Raji (cell line): ENCODE measurements at regions not wholly inside any gene's neighbourhood (a gene's known extent, or its start where the extent isn't known, plus 50 kb on each side); places are given as distances from the start of the nearest gene placed in this dataset.

Experiments
- POLR2A ChIP-seq: IDR thresholded peaks from 2 replicates; pipeline ENCODE4 v1.6.1; 2011; ENCODE audit warnings: low read depth, low read length, control low read depth; ENCODE audit not compliant: insufficient read depth

DNA sequence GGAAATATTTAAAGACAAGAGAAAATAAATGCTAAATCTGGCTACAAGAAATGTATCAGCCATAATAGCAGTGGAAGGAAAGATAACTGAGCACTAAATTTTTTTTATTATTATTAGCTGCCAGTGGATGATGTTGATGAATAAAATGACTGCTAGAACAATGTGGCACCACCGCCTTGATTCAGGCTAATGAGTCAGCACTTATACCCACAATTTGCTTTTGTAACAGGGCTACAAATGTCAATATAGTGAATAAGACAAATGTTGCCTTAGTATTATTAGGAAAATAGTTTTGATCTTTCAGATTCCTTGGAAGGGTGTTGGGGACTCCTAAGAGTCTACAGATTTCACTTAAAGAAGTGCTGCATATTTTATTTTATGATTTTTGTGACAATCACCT, 555.2 kb upstream of the GRAMD2B start:
- no peak for TF ChIP-seq POLR2A

DNA sequence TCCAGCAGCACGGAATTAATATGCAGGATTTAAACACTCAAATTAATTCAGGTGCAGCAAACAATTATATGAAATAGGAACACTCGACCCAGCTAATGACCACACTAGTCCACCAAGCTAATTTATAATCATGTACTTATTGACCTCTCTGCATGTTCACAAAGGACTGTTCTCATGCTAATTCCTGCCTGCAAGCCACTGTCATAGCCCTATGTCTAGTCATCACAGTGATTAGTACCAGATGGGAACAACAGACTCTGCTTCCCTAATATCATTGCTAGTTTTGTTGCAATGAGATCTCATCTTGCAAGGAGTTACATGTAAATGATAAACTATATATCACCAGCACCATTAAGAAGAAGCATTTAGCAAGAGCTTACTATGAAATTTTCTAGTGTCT, 553.0 kb upstream of the GRAMD2B start:
- TF ChIP-seq POLR2A = no peak

GRCh38 chr5:125874057-125874456, 549.2 kb upstream of the GRAMD2B start:
- no peak for TF ChIP-seq POLR2A

DNA sequence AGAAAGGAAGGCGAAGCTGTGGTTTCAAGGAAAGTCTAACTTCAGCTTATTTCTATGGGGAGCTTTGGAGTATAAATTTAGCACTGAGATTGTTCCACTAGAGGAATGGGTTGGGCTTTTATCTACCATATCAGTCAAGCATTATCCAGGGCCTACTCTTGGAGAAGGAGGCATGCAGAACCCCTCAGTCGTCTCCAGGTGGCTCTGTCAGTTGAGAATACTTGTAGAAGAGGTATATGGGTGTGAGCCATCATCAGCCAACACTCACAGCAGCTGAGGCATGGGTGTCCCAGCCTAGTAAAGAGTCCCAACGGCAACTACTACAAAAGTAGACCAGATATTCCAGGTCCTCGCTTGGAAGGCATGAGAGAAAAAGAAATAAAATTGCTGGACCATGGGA, 548.5 kb upstream of the GRAMD2B start:
- TF ChIP-seq POLR2A = no peak

DNA sequence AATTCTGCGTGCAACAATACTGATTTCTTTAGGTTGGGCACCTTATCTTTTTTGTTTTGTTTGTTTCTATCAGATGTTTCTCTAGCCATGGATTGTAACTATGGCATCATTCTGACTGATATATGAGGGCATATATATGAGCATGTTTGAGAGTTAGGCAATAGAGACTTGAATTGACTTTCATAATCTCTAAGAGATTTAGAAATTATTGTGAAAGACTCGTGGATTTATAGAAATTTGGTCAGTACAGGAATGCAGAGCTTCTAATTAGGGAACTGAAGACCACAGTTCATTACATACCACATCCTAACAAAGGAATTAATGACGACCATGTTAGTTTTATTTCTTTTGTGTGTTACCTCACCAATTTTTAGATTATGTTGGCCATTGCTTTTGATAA, 546.0 kb upstream of the GRAMD2B start:
- no peak for TF ChIP-seq POLR2A

DNA sequence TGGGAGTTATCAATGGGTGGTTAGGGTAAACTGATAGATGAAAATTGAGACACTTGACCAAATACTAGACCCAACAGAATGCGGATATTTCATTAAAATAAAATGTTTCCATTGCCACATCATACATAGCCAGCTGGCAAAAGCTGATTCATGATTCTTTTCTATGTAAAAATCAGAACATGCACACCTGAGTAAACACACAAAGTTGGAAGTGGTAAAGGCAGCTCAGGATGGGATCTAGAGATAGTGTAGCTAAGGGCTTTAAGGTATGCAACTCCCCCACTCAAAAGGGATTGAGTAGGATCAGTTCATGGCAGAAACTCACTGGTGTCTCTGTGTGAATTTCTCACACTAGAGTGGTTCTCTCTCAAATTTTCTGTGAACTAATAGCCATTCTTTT, 541.1 kb upstream of the GRAMD2B start:
- TF ChIP-seq POLR2A = no peak

GRCh38 chr5:125883223-125883622, 540.0 kb upstream of the GRAMD2B start:
- TF ChIP-seq POLR2A = no peak

GRCh38 chr5:125888358-125888757, 534.9 kb upstream of the GRAMD2B start:
- no peak for TF ChIP-seq POLR2A

DNA sequence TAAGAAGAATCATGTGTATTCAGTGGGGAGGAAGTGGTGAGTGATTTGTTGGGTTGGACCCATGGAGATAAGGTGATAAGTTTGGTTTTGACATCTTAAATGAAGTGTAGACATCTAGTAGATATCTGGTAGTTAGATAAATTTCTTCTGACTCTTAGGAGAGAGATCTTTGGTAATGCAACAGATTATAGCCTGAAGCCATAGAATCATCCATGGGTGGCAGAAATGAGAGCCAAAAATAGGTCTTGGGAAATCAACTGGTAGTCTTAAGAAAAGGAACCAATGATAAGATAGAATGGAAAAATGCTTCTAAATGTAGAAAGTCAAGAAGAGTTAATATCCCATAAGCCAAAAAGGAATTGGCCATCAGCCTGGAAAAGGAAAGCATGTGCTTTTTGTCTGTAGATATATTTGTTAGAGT, 532.7 kb upstream of the GRAMD2B start:
- no peak for TF ChIP-seq POLR2A

DNA sequence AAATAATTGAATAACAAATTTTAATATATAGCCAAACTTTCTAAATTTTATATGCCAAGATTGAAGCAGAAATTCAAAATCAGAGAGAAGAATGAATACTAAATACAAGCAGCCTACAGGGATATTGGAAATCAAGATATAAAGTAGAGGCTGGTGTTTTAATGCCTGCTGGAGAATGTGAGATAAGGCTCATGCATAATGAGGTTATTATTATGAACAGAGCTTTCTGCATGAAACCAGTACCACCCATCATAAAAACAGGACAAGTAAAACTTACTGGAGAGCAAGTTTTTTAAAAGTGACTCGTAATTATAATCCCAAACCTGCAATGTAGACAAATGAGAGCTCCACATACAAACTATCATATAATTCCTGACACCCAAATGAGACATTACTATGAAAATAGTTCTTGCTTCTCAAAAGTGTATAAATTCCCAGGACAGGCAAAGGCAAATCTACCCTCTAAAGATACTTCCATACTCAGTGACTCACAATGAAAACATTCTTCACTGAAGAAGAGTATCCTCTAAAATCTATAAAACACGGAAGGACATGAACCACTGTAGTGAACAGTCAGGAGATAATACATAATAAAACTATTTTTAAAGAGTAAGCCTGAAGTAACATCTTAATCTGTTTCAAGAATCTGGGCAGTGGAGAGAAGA, 532.0 kb upstream of the GRAMD2B start:
- no peak for TF ChIP-seq POLR2A

GRCh38 chr5:125894383-125894782, 528.8 kb upstream of the GRAMD2B start:
- TF ChIP-seq POLR2A = no peak

DNA sequence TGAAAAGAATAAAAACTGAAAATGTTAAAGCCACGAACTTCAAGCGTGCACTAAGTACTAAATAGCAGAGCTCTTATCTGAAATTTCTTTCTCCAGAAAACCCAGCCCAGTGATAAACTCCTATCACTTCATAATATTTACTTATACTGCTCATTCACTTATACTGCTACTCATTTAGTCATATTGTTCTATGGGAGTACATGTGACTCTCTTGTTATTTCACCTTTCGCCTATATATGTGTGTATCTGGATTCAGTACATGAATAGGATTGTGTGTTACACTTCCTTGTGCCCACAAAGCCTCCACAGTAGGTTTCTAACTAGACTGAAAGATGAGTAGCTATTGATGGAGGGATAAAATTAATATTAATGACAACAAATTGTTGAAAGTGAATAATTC, 526.8 kb upstream of the GRAMD2B start:
- no peak for TF ChIP-seq POLR2A

DNA sequence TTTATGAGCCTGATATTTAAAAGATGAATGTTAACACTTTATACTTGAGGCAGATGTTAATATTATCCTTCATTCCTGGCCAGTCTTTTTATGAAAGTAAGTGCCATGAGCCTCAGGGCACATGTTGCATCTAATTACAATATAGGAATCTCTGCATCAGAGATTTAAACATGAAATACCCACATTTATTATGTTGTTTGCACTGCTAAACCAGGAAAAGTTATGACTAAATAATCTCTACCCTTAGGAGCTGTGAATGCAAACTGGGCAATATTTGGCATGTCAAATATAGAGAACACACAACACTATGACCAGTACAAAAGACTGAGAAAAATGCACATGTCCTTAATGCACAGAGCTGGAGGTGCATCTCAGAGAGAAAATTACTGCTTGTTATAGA, 526.1 kb upstream of the GRAMD2B start:
- no peak for TF ChIP-seq POLR2A

DNA sequence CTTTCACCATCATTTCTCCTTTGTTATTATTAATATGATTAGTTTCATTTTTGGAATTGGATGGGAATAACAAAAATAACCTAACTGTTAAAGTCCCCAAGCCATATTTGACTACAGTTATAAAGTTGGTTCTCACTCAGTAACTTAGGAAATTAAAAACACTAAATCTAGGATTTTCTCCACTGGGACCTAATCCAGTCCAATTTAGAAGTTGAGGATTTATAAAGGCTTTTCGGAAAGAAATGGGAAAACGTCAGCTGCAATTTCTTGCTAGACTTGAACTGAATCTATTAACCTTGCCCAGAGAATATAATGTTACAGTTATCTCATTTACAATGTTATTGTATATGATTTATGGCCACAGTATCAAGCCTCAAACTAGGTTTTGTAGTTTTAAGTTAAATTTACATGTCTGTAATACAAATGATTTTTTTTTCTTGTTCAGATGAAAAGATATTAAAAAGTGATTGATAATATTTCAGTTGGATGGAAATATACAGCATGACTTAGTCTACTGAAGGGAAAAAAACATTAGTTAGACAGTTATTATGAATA, 524.3 kb upstream of the GRAMD2B start:
- no peak for TF ChIP-seq POLR2A

DNA sequence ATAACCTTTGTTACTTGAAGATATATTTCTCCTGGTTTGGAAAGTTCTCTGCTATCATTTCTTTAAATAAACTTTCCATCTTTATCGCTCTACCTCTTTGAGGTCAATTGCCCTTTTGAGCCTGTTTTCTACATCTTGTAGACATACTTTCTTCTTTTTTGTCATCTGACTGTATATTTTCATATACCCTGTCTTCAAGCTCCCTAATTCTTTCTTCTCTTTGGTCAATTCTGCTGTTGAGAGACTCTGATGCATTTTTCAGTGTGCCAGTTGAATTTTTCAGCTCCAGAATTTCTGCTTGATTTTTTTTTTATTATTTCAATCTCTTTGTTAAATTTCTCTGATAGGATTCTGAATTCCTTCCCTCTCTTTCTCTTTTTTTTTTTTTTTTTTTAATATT, 511.2 kb upstream of the GRAMD2B start:
- no peak for TF ChIP-seq POLR2A

DNA sequence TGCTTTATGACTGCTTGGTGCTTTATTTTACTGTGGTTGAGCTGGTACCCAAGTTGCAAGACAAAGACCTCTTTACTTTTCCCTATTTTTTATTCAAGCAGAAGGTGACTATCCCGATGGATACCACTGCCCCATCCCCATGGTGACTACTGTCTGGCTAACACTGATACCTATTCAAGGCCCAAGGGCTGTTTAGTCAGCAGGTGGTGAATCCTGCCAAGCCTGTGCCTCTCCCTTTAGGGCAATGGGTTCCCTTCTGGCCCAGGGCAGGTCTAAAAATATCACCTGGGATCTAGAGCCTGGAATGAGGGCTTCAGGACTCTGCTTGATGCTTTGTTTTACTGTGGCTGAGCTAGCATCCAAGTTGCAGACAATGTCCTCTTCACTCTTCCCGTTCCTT, 510.0 kb upstream of the GRAMD2B start:
- TF ChIP-seq POLR2A = no peak

GRCh38 chr5:125914471-125914870, 508.7 kb upstream of the GRAMD2B start:
- no peak for TF ChIP-seq POLR2A

DNA sequence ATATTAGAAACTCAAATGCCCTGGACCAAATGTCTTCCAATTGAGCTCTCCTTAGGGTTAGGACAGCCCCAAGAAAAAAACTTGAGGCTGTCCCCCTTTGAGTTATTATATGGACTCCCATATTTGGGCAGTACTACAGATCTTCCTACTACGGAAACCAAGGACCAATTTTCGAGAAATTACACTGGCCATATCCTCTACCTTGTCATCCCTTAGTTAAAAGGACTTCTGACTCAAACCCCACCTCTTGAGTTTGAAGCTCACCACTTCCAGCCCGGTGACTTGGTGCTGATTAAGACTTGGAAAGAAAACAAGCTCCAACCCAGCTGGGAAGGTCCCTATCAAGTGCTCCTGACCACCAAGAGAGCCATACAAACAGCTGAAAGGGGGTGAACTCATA, 497.0 kb upstream of the GRAMD2B start:
- TF ChIP-seq POLR2A = no peak

DNA sequence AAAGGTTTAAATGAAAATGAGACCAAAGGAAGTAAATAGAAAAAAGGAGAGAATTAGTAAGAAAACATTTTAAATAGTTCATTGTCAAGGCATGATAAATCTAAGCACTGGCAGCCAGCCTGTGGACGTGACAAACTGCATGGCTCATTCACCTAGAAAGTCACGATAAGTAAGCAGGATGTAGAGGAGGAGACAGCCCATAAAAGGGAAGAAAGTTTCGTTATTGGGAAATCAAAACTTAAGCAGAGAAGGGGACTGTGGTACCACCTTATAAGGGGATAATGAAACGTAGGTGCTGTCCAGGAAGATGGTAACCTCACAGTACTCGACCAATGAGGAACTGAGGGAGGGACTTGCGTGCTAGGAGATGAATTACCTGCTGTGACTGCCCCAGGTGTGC, 494.5 kb upstream of the GRAMD2B start:
- TF ChIP-seq POLR2A = no peak
